ENCODE measurements at regions not wholly inside any gene's neighbourhood (a gene's known extent, or its start where the extent isn't known, plus 50 kb on each side); places are given as distances from the start of the nearest gene placed in this dataset.
"Not testable (repeated sequence)": the region's sequence is repeated elsewhere in the genome, so short reads cannot be mapped to it uniquely, and the experiment has no call there.

DNA sequence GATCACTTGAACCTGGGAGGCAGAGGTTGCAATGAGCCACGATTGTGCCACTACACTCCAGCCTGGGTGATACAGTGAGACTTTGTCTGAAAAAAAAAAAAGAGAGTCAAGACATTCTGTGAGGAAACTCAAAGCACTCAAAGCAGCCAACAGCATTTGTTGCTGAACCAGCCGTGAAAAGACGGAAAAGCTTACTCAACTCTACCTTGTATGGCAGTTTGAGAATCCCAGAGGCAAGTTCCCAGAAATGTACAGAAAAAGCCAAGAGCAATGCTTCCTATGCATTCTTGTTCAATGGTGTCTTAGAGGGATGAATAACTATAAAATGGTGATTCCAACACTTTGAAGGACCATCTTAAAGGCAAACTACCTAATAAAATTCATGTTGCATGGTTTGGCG, 170.2 kb downstream of the HSD17B3 start:
- no peak for DNase-seq (ENCODE audit: low read depth)

DNA sequence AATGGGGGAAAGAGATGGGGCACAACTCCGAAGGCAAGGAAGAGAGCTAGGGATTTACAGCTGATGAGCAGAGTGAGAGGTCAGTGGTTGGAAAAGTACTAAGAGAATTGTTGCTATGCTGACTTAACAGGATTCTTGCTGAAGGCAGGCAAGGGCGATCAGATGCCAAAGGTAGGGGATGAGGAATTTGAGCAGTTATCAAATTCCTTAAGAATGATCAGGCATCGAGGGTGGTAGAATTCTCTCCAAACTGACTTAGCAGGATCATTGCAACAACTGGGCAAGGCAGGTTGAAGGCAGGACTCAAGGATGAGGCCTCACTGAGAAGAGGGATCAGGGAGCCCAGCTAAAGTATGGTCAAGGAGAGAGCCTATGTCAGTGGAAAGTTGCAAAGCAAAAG, 171.0 kb downstream of the HSD17B3 start:
- DNase-seq (ENCODE audit: low read depth) = no peak

GRCh38 chr9:96129747-96130146, 172.2 kb downstream of the HSD17B3 start:
- no peak for DNase-seq (ENCODE audit: low read depth)

DNA sequence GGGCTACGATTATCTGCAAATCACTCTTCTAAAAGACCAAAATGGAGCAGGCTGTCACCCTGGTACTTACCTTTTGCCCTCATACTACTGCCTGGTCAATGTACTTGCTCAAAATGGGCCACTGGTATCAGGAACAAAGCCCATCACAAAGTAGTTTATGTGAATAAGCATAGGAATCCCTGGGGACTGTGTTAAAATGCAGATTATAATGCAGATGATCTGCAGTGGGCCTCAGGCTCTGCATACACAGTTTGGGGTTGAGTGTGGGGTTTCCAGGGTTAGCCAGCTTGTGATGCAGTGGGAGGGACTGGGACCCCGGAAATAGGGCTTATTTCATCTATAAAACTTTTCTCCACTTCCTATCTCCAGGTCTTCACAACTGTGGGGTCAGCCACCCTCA, 173.1 kb downstream of the HSD17B3 start:
- DNase-seq (ENCODE audit: low read depth) = no peak

GRCh38 chr9:96126321-96126881, 175.6 kb downstream of the HSD17B3 start:
- no peak for DNase-seq (ENCODE audit: low read depth)

DNA sequence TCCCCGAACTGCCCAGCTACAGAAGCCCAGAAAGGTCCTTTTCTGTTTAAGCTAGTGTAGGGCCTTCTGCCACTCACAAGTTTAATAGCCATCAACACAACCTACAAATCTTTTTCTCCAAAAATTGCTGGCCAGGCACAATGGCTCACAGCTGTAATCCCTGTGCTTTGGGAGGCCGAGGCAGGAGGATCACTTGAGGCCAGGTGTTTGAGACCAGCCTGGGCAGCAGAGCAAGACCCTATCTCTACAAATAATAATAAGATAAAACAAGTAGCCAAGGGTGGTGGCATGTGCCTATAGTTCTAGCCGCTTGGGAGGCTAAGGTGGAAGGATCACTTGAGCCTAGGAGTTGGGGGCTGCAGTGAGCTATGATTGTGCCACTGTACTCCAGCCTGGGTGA, 176.4 kb downstream of the HSD17B3 start:
- no peak for DNase-seq (ENCODE audit: low read depth)

DNA sequence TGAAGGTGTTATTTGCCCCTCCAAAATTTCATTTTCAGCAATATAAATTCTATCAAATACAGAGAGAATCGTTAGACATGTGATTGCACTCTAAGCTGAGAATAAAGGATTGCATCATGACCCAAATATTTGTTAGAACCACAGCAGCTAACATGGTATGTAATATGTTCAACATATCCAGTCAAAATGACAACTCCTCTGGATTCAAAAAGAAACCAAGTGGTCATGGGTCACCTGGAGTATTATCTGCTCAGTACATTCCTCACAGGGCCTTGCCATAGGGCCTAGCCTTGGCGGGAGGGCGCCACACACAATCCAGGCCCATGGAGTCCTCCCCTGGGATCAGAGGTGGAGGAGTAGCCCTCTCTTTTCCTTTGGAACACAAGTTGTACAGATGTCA, 179.2 kb downstream of the HSD17B3 start:
- no peak for DNase-seq (ENCODE audit: low read depth)

- DNase-seq (ENCODE audit: low read depth) = no peak
These were observed 179.7 kb downstream of the HSD17B3 start for GRCh38 chr9:96122282-96122681.

GRCh38 chr9:96121136-96121535, 180.8 kb downstream of the HSD17B3 start:
- DNase-seq (ENCODE audit: low read depth) = no peak

DNA sequence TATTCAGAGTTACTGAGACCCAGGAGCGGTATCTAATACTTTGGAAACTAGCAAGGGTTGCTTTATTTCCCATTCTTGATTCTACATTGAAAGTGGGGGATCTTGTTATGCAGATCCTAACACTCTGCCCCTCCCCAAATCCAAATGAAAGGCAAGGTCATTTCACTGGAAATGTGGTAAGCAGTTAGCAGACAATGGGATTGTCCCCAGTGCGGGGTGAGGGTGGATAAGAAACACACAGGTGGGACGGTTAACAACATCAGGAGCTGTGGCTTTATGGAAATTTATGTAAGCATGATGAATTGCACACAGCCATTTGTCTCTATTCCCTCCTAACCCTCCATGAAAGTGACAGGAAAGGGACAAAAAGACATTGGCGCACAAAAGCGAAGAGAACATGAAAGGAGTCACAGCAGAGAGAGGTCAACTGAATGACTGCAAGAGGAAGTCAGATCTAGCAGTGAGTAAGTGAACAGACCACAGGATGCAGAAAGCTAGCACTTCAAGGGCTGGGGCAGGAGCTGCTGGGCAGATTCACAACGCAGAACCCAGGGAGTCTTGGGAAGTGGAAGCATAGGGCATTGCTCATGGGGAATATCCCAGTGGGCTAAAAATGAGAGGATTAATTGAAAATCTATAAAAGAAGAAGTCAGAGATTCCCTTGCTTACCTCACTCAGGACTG, 184.4 kb downstream of the HSD17B3 start:
- no peak for DNase-seq (ENCODE audit: low read depth)

- no peak for DNase-seq (ENCODE audit: low read depth)
These were observed 185.5 kb downstream of the HSD17B3 start for GRCh38 chr9:96116275-96117064.

GRCh38 chr9:96115836-96116235, 186.1 kb downstream of the HSD17B3 start:
- no peak for DNase-seq (ENCODE audit: low read depth)

GRCh38 chr9:96113032-96113431, 188.9 kb downstream of the HSD17B3 start:
- DNase-seq (ENCODE audit: low read depth) = no peak

DNA sequence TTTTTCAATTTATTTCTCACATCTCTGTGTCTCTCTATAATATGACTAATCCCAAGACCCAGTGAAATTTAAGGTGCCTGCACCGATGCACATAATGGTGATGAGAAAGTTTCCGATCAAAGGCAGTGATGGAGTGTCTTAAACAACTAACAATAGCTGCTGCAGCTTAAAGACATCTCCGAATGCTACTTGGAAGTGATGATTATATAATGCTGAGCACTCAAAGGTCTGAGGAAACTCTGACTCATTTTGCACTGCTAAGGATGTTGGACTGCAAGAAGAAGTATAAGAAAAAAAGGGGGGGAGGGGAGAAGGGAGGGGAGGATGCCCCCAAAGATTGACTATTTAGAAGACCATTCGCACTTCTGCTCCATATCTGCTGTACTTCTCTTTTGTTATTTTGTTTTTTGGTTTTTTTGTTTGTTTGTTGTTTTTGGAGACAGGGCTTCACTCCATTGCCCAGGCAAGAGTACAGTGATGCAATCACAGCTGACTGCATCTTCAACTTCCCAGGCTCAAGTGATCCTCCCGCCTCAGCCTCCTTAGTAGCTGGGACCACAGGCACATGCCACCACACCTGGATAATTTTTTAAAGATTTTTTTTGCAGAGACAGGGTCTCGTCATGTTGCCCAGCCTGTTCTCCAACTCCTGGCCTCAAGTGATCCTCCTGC, 192.2 kb downstream of the HSD17B3 start:
- no peak for DNase-seq (ENCODE audit: low read depth)

GRCh38 chr9:96108691-96109380, 193.1 kb downstream of the HSD17B3 start:
- no peak for DNase-seq (ENCODE audit: low read depth)

DNA sequence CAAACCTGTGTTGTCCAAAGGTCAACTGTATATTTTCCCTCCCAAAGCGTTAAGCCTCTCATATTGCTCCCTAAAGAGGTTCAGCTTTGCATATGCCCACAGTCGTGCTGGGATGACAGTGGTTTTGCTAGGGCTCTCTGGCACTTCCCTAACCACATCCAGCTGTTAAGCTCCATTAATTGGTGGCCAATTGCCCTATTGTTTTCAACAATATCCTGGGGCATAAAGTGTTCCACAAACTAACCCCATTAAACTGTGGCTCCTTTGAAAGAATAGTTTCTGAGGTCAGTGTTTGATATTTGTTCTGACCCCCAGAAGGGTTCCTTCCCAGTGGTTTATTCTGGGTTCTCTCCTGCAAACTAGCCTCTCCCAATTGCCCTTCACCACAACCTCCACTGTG, 194.5 kb downstream of the HSD17B3 start:
- DNase-seq (ENCODE audit: low read depth) = no peak

- no peak for DNase-seq (ENCODE audit: low read depth)
These were observed 201.3 kb downstream of the HSD17B3 start for GRCh38 chr9:96100385-96101300.

GRCh38 chr9:96090630-96091029, 211.3 kb downstream of the HSD17B3 start:
- DNase-seq (ENCODE audit: low read depth) = not testable (repeated sequence)

DNA sequence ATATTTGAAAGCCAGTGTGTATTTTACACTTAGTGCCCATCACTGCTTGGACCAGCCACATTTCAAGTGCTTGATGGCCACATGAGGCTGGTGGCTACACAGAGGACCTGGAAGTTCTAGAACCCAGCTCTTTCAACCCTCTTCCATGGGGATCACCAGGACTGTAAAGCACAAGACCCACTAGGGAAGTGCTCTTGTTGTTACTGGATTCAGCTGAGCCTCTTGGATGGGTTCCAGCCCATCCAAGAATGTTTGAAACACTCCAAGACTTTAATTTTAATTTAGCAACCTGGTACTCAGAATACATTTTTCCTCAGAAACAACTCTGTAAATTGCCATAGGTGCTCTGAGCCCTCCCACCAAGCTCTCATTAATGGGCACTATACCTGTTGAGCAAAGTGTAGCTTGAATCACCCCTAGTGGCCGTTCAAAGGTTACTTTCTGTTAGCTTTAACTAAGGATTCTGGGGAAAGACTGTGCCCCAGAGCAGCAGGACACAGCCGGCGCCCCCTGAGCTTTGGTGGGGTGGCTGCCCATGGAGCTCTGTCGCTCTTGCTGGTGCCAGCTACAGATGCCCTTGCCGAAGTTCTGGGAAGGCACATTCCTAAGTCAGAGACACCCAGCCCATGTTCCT, 212.4 kb downstream of the HSD17B3 start:
- no peak for DNase-seq (ENCODE audit: low read depth)

DNA sequence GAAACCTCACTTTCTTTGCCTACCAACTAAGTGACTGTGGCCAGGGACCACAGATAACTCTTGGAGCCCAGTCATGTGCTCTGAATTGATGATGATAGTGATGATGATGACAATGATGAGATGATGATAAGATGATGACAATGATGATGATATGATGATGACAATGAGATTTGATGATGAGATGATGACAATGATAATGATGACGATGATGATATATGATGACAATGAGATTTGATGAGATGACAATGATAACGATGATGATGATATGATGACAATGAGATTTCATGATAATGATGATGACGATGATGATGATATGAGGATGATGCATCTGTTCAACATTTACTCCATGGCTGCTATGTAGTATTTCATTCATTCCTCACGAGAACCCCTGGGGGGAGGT, 213.0 kb downstream of the ERCC6L2 start:
- DNase-seq (ENCODE audit: low read depth) = no peak

Measured in activated gamma-delta T cell treated with anti-CD3 and anti-CD28 coated beads, Interleukin-2, amount 50 U/mL, for 16 hours (primary cell).